ENCODE measurements at regions not wholly inside any gene's neighbourhood (a gene's known extent, or its start where the extent isn't known, plus 50 kb on each side); places are given as distances from the start of the nearest gene placed in this dataset.

- H3K4me2 ChIP-seq (ENCODE audit: low read length), result no peak overlapping the region
- H4K20me1 ChIP-seq (ENCODE audit: insufficient read depth, low read length), result no peaks in the 10 kb centered on the region
- H3K79me2 ChIP-seq (ENCODE audit: low read length), result no peaks in the 10 kb centered on the region
- H3K4me1 ChIP-seq (ENCODE audit: low read length), result no peaks in the 10 kb centered on the region
- H3K9ac ChIP-seq (ENCODE audit: low read length), result no peak overlapping the region
- no peaks in the 10 kb centered on the region for H3K36me3 ChIP-seq (replicated peaks; ENCODE audit: low read depth, low read length)
- H3K27me3 ChIP-seq (ENCODE audit: low read depth, low read length), result no peaks in the 10 kb centered on the region
- no peaks in the 10 kb centered on the region for H3K9me3 ChIP-seq (ENCODE audit: insufficient read depth, low read length)
- no peak overlapping the region for H2AFZ ChIP-seq (ENCODE audit: low read depth, low read length)
- TF ChIP-seq CTCF (IDR thresholded peaks at IDR 0.05; ENCODE audit: low read depth, low read length), result no peak
- no peak for TF ChIP-seq EZH2phosphoT487 (IDR thresholded peaks at IDR 0.05; ENCODE audit: low read depth)
- H3K27ac ChIP-seq (ENCODE audit: low read length), result no peak overlapping the region
- no peak overlapping the region for H3K4me3 ChIP-seq (ENCODE audit: low read length)
Measured at GRCh38 chr15:95106801-95107200, 875.4 kb downstream of the MCTP2 start.

DNA sequence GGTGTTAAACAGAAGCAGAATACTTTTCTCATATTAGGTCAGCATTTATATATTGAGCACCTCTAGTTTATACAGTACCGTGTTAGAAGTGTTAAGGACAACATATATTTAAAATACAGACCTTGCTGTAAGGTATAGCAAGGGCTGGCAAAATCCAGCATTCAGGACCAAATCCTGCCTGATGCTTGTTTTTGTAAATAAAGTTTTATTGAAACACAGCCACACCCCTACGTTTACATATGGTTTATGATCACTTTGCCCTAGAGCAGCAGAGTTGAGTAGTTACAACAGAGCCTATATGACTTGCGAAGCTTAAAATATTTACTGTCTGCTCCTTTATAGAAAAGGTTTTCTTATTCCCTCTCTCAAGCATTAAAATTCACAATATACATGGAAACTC is 877.3 kb downstream of the MCTP2 start:
- H3K9ac ChIP-seq (ENCODE audit: low read length), result no peak overlapping the region
- H3K9me3 ChIP-seq (ENCODE audit: insufficient read depth, low read length), result no peaks in the 10 kb centered on the region
- no peaks in the 10 kb centered on the region for H3K36me3 ChIP-seq (replicated peaks; ENCODE audit: low read depth, low read length)
- no peak overlapping the region for H3K4me3 ChIP-seq (ENCODE audit: low read length)
- H4K20me1 ChIP-seq (ENCODE audit: insufficient read depth, low read length), result no peaks in the 10 kb centered on the region
- no peak for TF ChIP-seq EZH2phosphoT487 (IDR thresholded peaks at IDR 0.05; ENCODE audit: low read depth)
- no peak for TF ChIP-seq CTCF (IDR thresholded peaks at IDR 0.05; ENCODE audit: low read depth, low read length)
- H3K4me1 ChIP-seq (ENCODE audit: low read length), result no peaks in the 10 kb centered on the region
- H3K79me2 ChIP-seq (ENCODE audit: low read length), result no peaks in the 10 kb centered on the region
- no peaks in the 10 kb centered on the region for H3K27me3 ChIP-seq (ENCODE audit: low read depth, low read length)
- no peak overlapping the region for H3K4me2 ChIP-seq (ENCODE audit: low read length)
- no peak overlapping the region for H3K27ac ChIP-seq (ENCODE audit: low read length)
- no peak overlapping the region for H2AFZ ChIP-seq (ENCODE audit: low read depth, low read length)

DNA sequence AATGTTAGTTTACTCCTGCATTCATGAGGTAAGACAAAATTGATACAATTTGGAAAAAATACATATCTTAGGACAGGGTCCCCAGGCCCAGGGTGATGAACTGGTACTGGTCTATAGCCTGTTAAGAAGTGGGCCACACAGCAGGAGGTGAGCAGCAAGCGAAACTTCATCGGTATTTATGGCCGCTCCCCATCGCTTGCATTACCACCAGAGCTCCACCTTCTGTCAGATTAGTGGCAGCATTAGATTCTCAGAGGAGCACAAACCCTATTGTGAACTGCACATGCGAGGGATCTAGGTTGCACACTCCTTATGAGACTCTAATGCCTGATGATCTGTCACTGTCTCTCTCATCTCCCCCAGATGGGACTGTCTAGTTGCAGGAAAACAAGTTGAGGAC is 880.6 kb downstream of the MCTP2 start:
- Histone ChIP-seq H3K4me3 (ENCODE audit: low read length) (no peak overlapping the region), H3K4me2 (ENCODE audit: low read length) (no peak overlapping the region), H3K27ac (ENCODE audit: low read length) (no peak overlapping the region), H3K4me1 (ENCODE audit: low read length) (no peaks in the 10 kb centered on the region), H3K36me3 (replicated peaks; ENCODE audit: low read depth, low read length) (no peaks in the 10 kb centered on the region), H3K27me3 (ENCODE audit: low read depth, low read length) (no peaks in the 10 kb centered on the region), H4K20me1 (ENCODE audit: insufficient read depth, low read length) (no peaks in the 10 kb centered on the region), H3K9ac (ENCODE audit: low read length) (no peak overlapping the region), H3K79me2 (ENCODE audit: low read length) (no peaks in the 10 kb centered on the region), H3K9me3 (ENCODE audit: insufficient read depth, low read length) (no peaks in the 10 kb centered on the region), H2AFZ (ENCODE audit: low read depth, low read length) (no peak overlapping the region)
- TF ChIP-seq EZH2phosphoT487 (IDR thresholded peaks at IDR 0.05; ENCODE audit: low read depth), result no peak

GRCh38 chr15:95113041-95113440 is 881.7 kb downstream of the MCTP2 start:
- Histone ChIP-seq H3K4me2 (ENCODE audit: low read length) (no peak overlapping the region), H3K36me3 (replicated peaks; ENCODE audit: low read depth, low read length) (no peaks in the 10 kb centered on the region), H3K79me2 (ENCODE audit: low read length) (no peaks in the 10 kb centered on the region), H4K20me1 (ENCODE audit: insufficient read depth, low read length) (no peaks in the 10 kb centered on the region), H3K9me3 (ENCODE audit: insufficient read depth, low read length) (no peaks in the 10 kb centered on the region), H3K27me3 (ENCODE audit: low read depth, low read length) (no peaks in the 10 kb centered on the region), H3K4me3 (ENCODE audit: low read length) (no peak overlapping the region), H3K4me1 (ENCODE audit: low read length) (no peaks in the 10 kb centered on the region), H2AFZ (ENCODE audit: low read depth, low read length) (no peak overlapping the region), H3K27ac (ENCODE audit: low read length) (no peak overlapping the region), H3K9ac (ENCODE audit: low read length) (no peak overlapping the region)
- TF ChIP-seq EZH2phosphoT487 (IDR thresholded peaks at IDR 0.05; ENCODE audit: low read depth), result no peak

DNA sequence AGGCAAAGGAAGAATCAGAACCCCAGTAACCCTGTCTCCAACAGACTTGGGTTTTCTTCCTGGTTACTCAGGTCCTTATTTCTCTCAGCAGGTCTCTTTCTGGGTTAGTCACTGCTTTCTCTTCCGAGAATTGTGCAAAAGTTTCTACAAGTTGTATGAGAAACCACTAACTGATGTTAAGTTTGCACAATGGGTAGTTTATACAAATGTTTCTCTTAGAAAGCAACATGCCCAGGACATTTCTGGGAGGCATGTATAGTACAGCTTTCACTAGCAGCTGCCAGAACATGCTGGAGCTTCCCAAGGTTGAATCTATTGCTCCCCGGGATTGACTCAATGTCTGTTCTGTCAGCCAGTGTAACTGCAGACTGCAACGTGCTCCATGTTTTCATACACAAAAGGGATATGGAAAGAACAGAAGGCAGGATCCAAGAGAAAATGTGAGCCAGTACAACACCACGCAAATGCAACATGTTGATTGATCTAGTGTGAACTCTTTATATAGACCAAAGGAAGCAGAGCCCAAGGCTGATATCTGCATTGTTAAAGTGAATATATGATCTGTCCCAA is 887.8 kb downstream of the MCTP2 start:
- no peak overlapping the region for H3K9ac ChIP-seq (ENCODE audit: low read length)
- H3K4me3 ChIP-seq (ENCODE audit: low read length), result no peak overlapping the region
- no peak overlapping the region for H2AFZ ChIP-seq (ENCODE audit: low read depth, low read length)
- no peaks in the 10 kb centered on the region for H3K36me3 ChIP-seq (replicated peaks; ENCODE audit: low read depth, low read length)
- H4K20me1 ChIP-seq (ENCODE audit: insufficient read depth, low read length), result no peaks in the 10 kb centered on the region
- H3K4me1 ChIP-seq (ENCODE audit: low read length), result no peaks in the 10 kb centered on the region
- H3K79me2 ChIP-seq (ENCODE audit: low read length), result no peaks in the 10 kb centered on the region
- no peaks in the 10 kb centered on the region for H3K9me3 ChIP-seq (ENCODE audit: insufficient read depth, low read length)
- TF ChIP-seq EZH2phosphoT487 (IDR thresholded peaks at IDR 0.05; ENCODE audit: low read depth), result no peak
- TF ChIP-seq CTCF (IDR thresholded peaks at IDR 0.05; ENCODE audit: low read depth, low read length), result no peak
- no peaks in the 10 kb centered on the region for H3K27me3 ChIP-seq (ENCODE audit: low read depth, low read length)
- H3K27ac ChIP-seq (ENCODE audit: low read length), result no peak overlapping the region
- no peak overlapping the region for H3K4me2 ChIP-seq (ENCODE audit: low read length)

Measured in OCI-LY3 (cell line).